OCI-LY7 (cell line): ENCODE measurements at regions not wholly inside any gene's neighbourhood (a gene's known extent, or its start where the extent isn't known, plus 50 kb on each side); places are given as distances from the start of the nearest gene placed in this dataset.

Experiments used
- BruUV-seq: library from RNA; stranded (reverse); fragments of 400-500 nt; replicated peaks from 2 replicates; lab custom pipeline; 2021; lab: Mats Ljungman, UMichigan
- CTCF ChIA-PET: fragments of 300-600 bp; sonication (Branson Sonifier 250); formaldehyde crosslinking; loops from one replicate; lab custom pipeline; 2022; ENCODE audit warnings: antibody characterized with exemption; ENCODE audit not compliant: unreplicated experiment; lab: Charles Lee
- POLR2A ChIA-PET: fragments of 300-600 bp; sonication (Branson Sonifier 250); formaldehyde crosslinking; loops from one replicate; lab custom pipeline; 2022; ENCODE audit warnings: antibody characterized with exemption; lab: Charles Lee
- DNase-seq: peaks from one replicate; pipeline ENCODE4 v3.0.0-alpha.2; 2015; ENCODE audit warnings: low spot score
- H2AFZ ChIP-seq: fragments of 200-600 bp; sonication (generic), shearing (Covaris generic); 2 replicates; pipeline ENCODE4 v1.6.1; 2014; ENCODE audit warnings: mild to moderate bottlenecking, antibody characterized with exemption, low read length, moderate library complexity
- H3K27ac ChIP-seq: fragments of 200-600 bp; sonication (generic); 2 replicates; pipeline ENCODE4 v1.5.1; 2014; ENCODE audit warnings: mixed run types, low read depth, mild to moderate bottlenecking, moderate library complexity, low read length, inconsistent platforms; ENCODE audit not compliant: poor library complexity, severe bottlenecking
- H3K36me3 ChIP-seq: fragments of 200-600 bp; sonication (generic); 2 replicates; pipeline ENCODE4 v1.6.1; 2014; ENCODE audit warnings: mild to moderate bottlenecking, antibody characterized with exemption, low read length, moderate library complexity, mixed read lengths; ENCODE audit not compliant: insufficient read depth
- H3K4me1 ChIP-seq: fragments of 200-600 bp; sonication (generic); 2 replicates; pipeline ENCODE4 v1.5.1; 2014; ENCODE audit warnings: mild to moderate bottlenecking, low read length; ENCODE audit not compliant: insufficient read depth, poor library complexity, severe bottlenecking
- H3K4me2 ChIP-seq: fragments of 200-600 bp; sonication (generic); 2 replicates; pipeline ENCODE4 v1.6.1; 2014; ENCODE audit warnings: mild to moderate bottlenecking, low read length
- H3K4me3 ChIP-seq: fragments of 200-600 bp; sonication (generic); 2 replicates; pipeline ENCODE4 v1.5.1; 2014; ENCODE audit warnings: mild to moderate bottlenecking, low read depth, low read length; ENCODE audit not compliant: poor library complexity, severe bottlenecking
- H3K79me2 ChIP-seq: fragments of 200-600 bp; sonication (generic); 2 replicates; pipeline ENCODE4 v1.6.1; 2016; ENCODE audit warnings: low read depth, mild to moderate bottlenecking, low read length, moderate library complexity, mixed read lengths; ENCODE audit not compliant: insufficient read depth
- H3K9me2 ChIP-seq: fragments of 200-600 bp; sonication (generic); 2 replicates; pipeline ENCODE4 v1.6.1; 2016; ENCODE audit warnings: mild to moderate bottlenecking, low read length, mixed read lengths; ENCODE audit not compliant: insufficient read depth
- H3K9me3 ChIP-seq: fragments of 200-600 bp; sonication (generic); 2 replicates; pipeline ENCODE4 v1.6.1; 2014; ENCODE audit warnings: mild to moderate bottlenecking, mixed run types, low read length, mixed read lengths
- H4K20me1 ChIP-seq: fragments of 200-600 bp; sonication (generic); 2 replicates; pipeline ENCODE4 v1.6.1; 2014; ENCODE audit warnings: mild to moderate bottlenecking, antibody characterized with exemption, low read length, moderate library complexity, mixed read lengths; ENCODE audit not compliant: insufficient read depth
- CTCF ChIP-seq: fragments of 200-600 bp; sonication (generic); conservative IDR thresholded peaks from 2 replicates; pipeline ENCODE4 v1.5.1; 2014; ENCODE audit warnings: mild to moderate bottlenecking, antibody characterized with exemption, low read length, moderate library complexity, mixed read lengths
- EZH2phosphoT487 ChIP-seq: fragments of 200-600 bp; sonication (generic); IDR thresholded peaks from 2 replicates; pipeline ENCODE4 v1.6.1; 2018; ENCODE audit warnings: low read depth, borderline replicate concordance, mild to moderate bottlenecking, mixed run types, antibody characterized with exemption, low read length, moderate library complexity, mixed read lengths
- intact Hi-C: fragments of 100-400 bp; cut with micrococcal nuclease; formaldehyde crosslinking; loops from one replicate; pipeline ENCODE4 v1.10.0; 2022; ENCODE audit not compliant: unreplicated experiment

- H3K9me2 ChIP-seq: no peaks in the 10 kb centered on the region
- BruUV-seq: no TSS peak
- no peaks in the 10 kb centered on the region for H3K36me3 ChIP-seq
- H3K4me1 ChIP-seq: no peaks in the 10 kb centered on the region
- TF ChIP-seq CTCF: no peak
- TF ChIP-seq EZH2phosphoT487: no peak
- DNase-seq: no peak
- no peak overlapping the region for H3K27ac ChIP-seq
- H4K20me1 ChIP-seq: no peaks in the 10 kb centered on the region
- H3K79me2 ChIP-seq: no peaks in the 10 kb centered on the region
- intact Hi-C loops: no loop called here
- no peaks in the 10 kb centered on the region for H3K9me3 ChIP-seq
- H3K4me2 ChIP-seq: no peak overlapping the region
- no peak overlapping the region for H2AFZ ChIP-seq
- CTCF ChIA-PET: no interaction called here
- POLR2A ChIA-PET: no interaction called here
- H3K4me3 ChIP-seq: no peak overlapping the region
These were observed 284.6 kb upstream of the TLE4 start for GRCh38 chr9:79286992-79287707.

GRCh38 chr9:79287708-79288290 is 284.0 kb upstream of the TLE4 start:
- no peaks in the 10 kb centered on the region for H3K9me3 ChIP-seq
- H3K4me1 ChIP-seq: no peaks in the 10 kb centered on the region
- BruUV-seq: no TSS peak
- H4K20me1 ChIP-seq: no peaks in the 10 kb centered on the region
- H3K79me2 ChIP-seq: no peaks in the 10 kb centered on the region
- no peak overlapping the region for H3K27ac ChIP-seq
- H3K9me2 ChIP-seq: no peaks in the 10 kb centered on the region
- DNase-seq: no peak
- ChIA-PET CTCF (no interaction called here), POLR2A (no interaction called here)
- no peaks in the 10 kb centered on the region for H3K36me3 ChIP-seq
- H3K4me3 ChIP-seq: no peak overlapping the region
- H2AFZ ChIP-seq: no peak overlapping the region
- intact Hi-C loops: no loop called here
- H3K4me2 ChIP-seq: no peak overlapping the region
- no peak for TF ChIP-seq EZH2phosphoT487
- TF ChIP-seq CTCF: no peak

GRCh38 chr9:79289856-79290255 is 281.9 kb upstream of the TLE4 start:
- H3K4me1 ChIP-seq: no peaks in the 10 kb centered on the region
- no peak for TF ChIP-seq CTCF
- no peak for TF ChIP-seq EZH2phosphoT487
- no peaks in the 10 kb centered on the region for H3K9me3 ChIP-seq
- no peak overlapping the region for H3K27ac ChIP-seq
- H3K36me3 ChIP-seq: no peaks in the 10 kb centered on the region
- CTCF ChIA-PET: no interaction called here
- DNase-seq: no peak
- no peaks in the 10 kb centered on the region for H3K79me2 ChIP-seq
- no peak overlapping the region for H3K4me2 ChIP-seq
- H2AFZ ChIP-seq: no peak overlapping the region
- no TSS peak for BruUV-seq
- H4K20me1 ChIP-seq: no peaks in the 10 kb centered on the region
- H3K4me3 ChIP-seq: no peak overlapping the region
- intact Hi-C loops: no loop called here
- no peaks in the 10 kb centered on the region for H3K9me2 ChIP-seq
- POLR2A ChIA-PET: interaction anchor here (0.7 kb wide), 1 partner anchor 26 kb away, joined by 3 read pairs; no protein-coding TSS in a partner anchor
